AG20443 (cell line): ENCODE measurements at regions not wholly inside any gene's neighbourhood (a gene's known extent, or its start where the extent isn't known, plus 50 kb on each side); places are given as distances from the start of the nearest gene placed in this dataset.

Source experiments
- DNase-seq: peaks from one replicate; pipeline ENCODE4 v3.0.0; 2012; ENCODE audit warnings: low spot score, mixed read lengths

GRCh38 chr11:79894111-79894510 lies 453.3 kb upstream of the TENM4 start:
- DNase-seq = no peak

GRCh38 chr11:79890272-79890671 lies 449.4 kb upstream of the TENM4 start:
- DNase-seq = no peak

- no peak for DNase-seq
Observed at GRCh38 chr11:79864882-79865281, 424.1 kb upstream of the TENM4 start.

GRCh38 chr11:79860336-79860735 lies 419.5 kb upstream of the TENM4 start:
- DNase-seq = no peak

- DNase-seq = no peak
Observed at GRCh38 chr11:79857377-79858214, 416.8 kb upstream of the TENM4 start.

- no peak for DNase-seq
Observed at GRCh38 chr11:79852176-79852575, 411.3 kb upstream of the TENM4 start.

- no peak for DNase-seq
Observed at GRCh38 chr11:79845002-79845709, 404.3 kb upstream of the TENM4 start.

GRCh38 chr11:79834015-79834414 lies 393.2 kb upstream of the TENM4 start:
- no peak for DNase-seq

GRCh38 chr11:79830446-79830845 lies 389.6 kb upstream of the TENM4 start:
- no peak for DNase-seq

GRCh38 chr11:79829891-79830290 lies 389.1 kb upstream of the TENM4 start:
- no peak for DNase-seq

GRCh38 chr11:79822766-79823165 lies 381.9 kb upstream of the TENM4 start:
- no peak for DNase-seq

GRCh38 chr11:79813551-79813950 lies 372.7 kb upstream of the TENM4 start:
- DNase-seq = no peak

- no peak for DNase-seq
Observed at GRCh38 chr11:79809487-79809886, 368.7 kb upstream of the TENM4 start.

- DNase-seq = no peak
Observed at GRCh38 chr11:79807506-79807905, 366.7 kb upstream of the TENM4 start.

- no peak for DNase-seq
Observed at GRCh38 chr11:79796704-79797103, 355.9 kb upstream of the TENM4 start.

GRCh38 chr11:79794484-79795393 lies 353.9 kb upstream of the TENM4 start:
- no peak for DNase-seq

- DNase-seq = no peak
Observed at GRCh38 chr11:79794057-79794456, 353.2 kb upstream of the TENM4 start.

- DNase-seq = no peak
Observed at GRCh38 chr11:79786961-79787360, 346.1 kb upstream of the TENM4 start.

GRCh38 chr11:79783833-79784232 lies 343.0 kb upstream of the TENM4 start:
- DNase-seq = no peak

- DNase-seq = no peak
Observed at GRCh38 chr11:79768343-79768742, 327.5 kb upstream of the TENM4 start.

- no peak for DNase-seq
Observed at GRCh38 chr11:79762279-79762921, 321.6 kb upstream of the TENM4 start.

GRCh38 chr11:79758325-79758724 lies 317.5 kb upstream of the TENM4 start:
- no peak for DNase-seq
